DND-41 (cell line): ENCODE measurements at regions not wholly inside any gene's neighbourhood (a gene's known extent, or its start where the extent isn't known, plus 50 kb on each side); places are given as distances from the start of the nearest gene placed in this dataset.

Source experiments
- CTCF ChIP-seq: IDR thresholded peaks from 2 replicates; pipeline ENCODE4 v1.5.1; 2012; ENCODE audit warnings: borderline replicate concordance, low read length, moderate library complexity, mild to moderate bottlenecking; ENCODE audit not compliant: poor library complexity, severe bottlenecking; ENCODE audit errors: extremely low read depth
- EZH2 ChIP-seq: IDR thresholded peaks from 3 replicates; pipeline ENCODE4 v1.6.1; 2012; ENCODE audit warnings: borderline replicate concordance, low read depth, mild to moderate bottlenecking, moderate library complexity, low read length, inconsistent platforms; ENCODE audit not compliant: severe bottlenecking

GRCh38 chr12:87253157-87253556, 776.0 kb downstream of the C12orf50 start:
- no peak for TF ChIP-seq CTCF
- TF ChIP-seq EZH2, result no peak
